Epithelial cell of esophagus (primary cell): ENCODE measurements at regions not wholly inside any gene's neighbourhood (a gene's known extent, or its start where the extent isn't known, plus 50 kb on each side); places are given as distances from the start of the nearest gene placed in this dataset.
A peak's percentile ranks its signal among the peaks of the same experiment; 100 is the strongest.

ENCODE experiments used
- DNase-seq: peaks from one replicate; pipeline ENCODE4 v3.0.0; 2010; ENCODE audit warnings: low read depth
- H3K4me3 ChIP-seq: 2 replicates; pipeline ENCODE4 v1.5.1; 2011; ENCODE audit warnings: mild to moderate bottlenecking, low read length, control low read depth
- TF ChIP-seq, protein P1 (sequence below): IDR thresholded peaks from 2 replicates; pipeline ENCODE4 v1.5.1; 2011; ENCODE audit warnings: low read depth, mild to moderate bottlenecking, low read length, control low read depth, inconsistent platforms; ENCODE audit not compliant: insufficient read depth; ENCODE audit errors: missing control alignments

DNA sequence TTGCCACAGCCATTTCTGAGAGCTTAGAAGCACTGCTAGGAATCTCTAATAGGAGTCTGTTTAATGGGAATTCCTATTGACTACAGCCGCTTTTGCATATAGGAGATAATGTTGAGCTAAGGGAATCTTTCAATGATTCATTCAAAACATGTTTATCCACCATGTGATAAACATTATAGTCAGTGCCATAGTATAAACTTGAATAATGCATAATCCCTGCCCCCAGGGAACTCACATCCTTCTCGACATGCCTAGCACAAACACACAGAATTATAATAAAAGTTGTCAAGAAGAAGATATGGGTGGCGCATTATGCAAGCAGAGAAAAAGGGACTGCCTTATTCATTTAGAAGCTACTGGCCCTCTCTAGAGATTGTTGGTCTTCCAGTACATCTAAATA is 248.0 kb downstream of the DAD1 start:
- H3K4me3 ChIP-seq: no peak overlapping the region
- TF ChIP-seq, protein P1, sequence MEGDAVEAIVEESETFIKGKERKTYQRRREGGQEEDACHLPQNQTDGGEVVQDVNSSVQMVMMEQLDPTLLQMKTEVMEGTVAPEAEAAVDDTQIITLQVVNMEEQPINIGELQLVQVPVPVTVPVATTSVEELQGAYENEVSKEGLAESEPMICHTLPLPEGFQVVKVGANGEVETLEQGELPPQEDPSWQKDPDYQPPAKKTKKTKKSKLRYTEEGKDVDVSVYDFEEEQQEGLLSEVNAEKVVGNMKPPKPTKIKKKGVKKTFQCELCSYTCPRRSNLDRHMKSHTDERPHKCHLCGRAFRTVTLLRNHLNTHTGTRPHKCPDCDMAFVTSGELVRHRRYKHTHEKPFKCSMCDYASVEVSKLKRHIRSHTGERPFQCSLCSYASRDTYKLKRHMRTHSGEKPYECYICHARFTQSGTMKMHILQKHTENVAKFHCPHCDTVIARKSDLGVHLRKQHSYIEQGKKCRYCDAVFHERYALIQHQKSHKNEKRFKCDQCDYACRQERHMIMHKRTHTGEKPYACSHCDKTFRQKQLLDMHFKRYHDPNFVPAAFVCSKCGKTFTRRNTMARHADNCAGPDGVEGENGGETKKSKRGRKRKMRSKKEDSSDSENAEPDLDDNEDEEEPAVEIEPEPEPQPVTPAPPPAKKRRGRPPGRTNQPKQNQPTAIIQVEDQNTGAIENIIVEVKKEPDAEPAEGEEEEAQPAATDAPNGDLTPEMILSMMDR: no peak
- DNase-seq: peak; percentile 42

DNA sequence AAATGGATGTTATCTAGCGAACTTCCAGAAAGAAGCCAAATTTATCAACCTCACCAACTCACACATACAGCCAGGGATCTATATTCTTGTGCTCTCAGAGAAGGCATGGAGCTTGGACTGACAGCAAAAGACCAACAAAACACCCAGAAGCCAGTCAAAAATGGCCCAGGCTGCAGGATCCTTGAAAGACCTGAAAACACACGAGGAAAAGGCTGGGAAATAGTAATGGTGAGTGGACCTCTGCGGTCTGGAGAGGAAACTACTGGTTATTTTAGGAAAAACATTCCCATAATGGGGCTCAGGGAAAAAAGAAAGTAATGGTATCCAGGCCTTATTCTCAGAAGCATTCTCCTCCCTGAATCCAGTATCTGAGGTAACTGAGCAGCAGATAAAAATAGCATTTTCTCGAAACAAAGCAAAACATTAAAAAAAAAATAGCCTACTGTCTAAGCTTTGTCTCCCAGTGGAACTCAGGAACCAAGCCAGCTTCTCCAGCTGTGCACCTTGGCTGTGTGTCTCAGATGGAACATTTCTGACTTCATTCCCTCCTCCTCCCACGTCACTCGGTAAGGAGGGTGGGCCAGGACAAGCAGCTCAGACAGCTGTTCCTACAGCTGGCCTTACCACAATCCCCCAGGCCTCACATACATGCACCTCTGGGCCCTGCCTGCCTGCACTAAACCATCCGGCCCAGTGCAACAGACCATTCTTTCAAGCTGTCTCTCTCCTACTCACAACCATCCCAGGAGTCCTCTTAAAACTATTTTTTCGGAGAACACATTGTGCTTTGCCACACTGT is 249.9 kb downstream of the DAD1 start:
- TF ChIP-seq, protein P1: no peak
- no peak overlapping the region for H3K4me3 ChIP-seq
- no peak for DNase-seq

DNA sequence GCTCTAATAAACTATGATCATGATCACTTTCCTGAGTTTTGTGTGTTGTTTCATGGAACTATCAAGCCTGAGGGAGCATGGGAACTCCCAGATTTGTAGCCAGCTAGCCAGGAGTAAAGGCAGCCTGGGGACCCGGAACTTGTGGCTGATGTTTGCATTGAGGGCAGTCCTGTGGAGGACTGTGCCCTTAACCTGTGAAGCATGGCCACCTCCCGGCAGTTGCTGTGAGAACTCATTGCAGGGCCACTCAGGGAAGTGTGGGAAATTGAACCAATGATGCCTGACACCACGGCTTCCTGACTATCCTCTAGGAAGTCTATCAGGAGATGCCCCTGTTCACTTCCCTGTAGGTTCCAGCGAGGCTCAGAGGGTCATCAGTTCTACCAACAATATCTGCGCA is 250.6 kb downstream of the DAD1 start:
- no peak for DNase-seq
- TF ChIP-seq, protein P1: no peak
- H3K4me3 ChIP-seq: no peak overlapping the region

DNA sequence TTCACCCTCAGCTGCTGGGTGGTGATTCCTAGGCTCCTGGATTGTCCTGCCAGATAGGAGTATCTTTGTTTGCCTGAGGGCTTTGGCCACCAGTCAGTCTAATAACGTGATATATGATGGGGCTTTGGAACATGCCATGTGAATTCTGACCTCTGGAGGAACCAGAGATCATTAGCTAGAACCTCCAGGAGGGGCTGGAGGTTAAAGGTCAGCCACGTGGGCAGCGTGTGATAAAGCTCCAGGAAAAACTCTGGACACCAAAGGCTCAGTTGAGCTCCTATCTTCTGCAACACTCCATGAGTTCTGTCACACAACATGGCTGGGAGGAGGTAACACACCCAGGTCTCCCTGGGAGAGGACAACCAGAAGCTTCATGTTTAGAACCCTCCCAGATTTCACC is 251.1 kb downstream of the DAD1 start:
- TF ChIP-seq, protein P1: no peak
- DNase-seq: no peak
- H3K4me3 ChIP-seq: no peak overlapping the region

DNA sequence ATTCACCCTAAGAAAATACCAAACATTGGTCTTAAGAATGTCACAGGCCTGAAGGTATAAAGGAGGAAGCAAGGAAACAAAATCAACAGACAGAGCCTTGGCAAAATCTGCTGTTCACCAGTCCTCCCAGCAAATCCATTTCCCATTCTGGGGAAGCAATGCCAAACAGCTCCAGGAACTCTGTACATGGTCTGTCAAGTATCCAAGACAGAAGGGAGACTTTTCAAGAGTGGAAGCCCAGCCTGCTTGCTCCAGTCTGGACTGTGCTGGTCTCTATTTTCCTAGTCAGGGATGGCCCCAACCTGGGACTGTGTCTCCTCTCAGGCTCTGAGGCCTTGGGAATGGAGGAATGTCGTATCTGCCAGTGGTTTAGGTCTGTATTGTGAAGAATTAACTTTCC is 251.5 kb downstream of the DAD1 start:
- DNase-seq: no peak
- TF ChIP-seq, protein P1: no peak
- H3K4me3 ChIP-seq: no peak overlapping the region

DNA sequence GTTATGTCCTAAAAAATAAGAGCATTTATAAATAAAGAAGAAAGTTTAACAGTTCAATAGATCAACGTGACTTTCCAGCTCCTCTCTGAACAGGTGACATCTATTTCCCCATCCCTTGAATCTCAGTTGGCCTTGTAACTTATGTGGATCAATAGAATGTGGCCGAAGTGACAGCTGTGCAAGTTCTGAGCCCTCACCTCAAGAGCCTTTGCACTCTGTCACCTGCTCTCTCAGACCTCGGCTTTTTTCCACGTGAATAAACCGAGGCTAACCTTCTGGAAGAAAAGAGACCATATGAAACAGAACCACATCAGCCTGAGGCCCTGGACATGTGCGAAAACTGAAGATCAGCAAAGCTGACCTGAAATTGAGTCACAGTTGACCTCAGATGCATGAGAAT is 253.0 kb downstream of the DAD1 start:
- no peak for DNase-seq
- H3K4me3 ChIP-seq: no peak overlapping the region
- TF ChIP-seq, protein P1: no peak

DNA sequence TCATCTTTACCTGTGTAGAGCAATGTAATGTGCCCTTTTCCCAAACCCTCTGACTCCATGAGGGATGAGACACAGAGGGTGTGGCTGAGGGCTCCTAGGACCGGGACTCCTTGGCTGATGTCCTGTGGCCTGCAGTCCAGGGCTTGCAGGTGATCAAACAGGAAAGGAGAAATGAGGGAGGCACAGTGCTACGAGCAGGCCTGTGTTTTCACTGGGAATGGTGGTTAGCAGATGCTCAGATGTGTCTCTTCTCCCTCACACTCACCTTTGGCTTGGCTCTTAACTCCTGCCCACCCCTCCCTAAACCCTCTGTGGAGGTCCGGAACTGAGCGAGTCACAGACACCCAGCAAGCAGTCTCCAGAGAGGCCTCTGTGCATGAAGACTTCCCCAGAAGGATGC is 254.4 kb downstream of the DAD1 start:
- no peak overlapping the region for H3K4me3 ChIP-seq
- TF ChIP-seq, protein P1: no peak
- DNase-seq: no peak
